GM21515 (cell line): ENCODE measurements at regions not wholly inside any gene's neighbourhood (a gene's known extent, or its start where the extent isn't known, plus 50 kb on each side); places are given as distances from the start of the nearest gene placed in this dataset.
A peak's percentile ranks its signal among the peaks of the same experiment; 100 is the strongest.

Experiments used
- ATAC-seq: cut with Tn5 transposase; IDR thresholded peaks from one replicate; pipeline ENCODE4 v1.9.1; 2021; ENCODE audit not compliant: unreplicated experiment

DNA sequence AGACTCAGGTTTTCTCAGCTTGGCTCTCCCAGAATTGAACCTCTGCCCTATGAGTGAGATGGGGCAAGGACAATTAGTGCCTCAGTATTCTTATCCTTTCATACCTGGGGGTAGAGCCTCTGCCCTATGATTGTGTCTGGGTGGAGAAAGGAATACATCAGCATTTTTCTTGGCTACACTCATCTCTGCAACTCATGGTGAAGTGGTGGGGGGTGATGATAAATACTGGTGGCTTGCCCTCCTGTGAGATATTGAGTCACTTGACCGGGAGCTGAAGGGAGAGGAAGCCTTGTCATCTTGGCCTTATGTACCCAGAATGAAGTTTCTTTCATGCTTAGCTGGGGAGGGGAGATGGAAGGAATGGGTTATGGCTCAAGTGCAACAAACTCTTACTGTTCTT, 71.3 kb upstream of the ENOX2 start:
- ATAC-seq, result no peak

DNA sequence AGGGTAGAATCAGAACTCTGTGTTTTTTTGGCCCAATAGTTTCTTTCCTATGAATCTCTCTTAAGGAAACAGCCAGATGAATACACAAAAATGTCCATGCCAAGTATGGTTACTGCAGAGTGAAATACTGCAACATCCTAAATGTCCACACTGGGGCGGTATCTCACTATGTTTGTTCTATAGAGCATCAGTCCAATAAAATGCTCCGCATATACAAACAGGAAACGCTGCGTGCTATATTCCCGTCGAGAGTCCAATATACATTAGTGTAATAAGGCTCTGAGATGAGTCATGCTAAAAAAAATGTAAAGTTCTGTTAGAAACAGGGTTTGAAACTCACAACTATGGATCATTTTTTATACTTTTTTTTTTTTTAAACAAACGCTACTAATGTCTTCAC, 72.9 kb upstream of the ENOX2 start:
- peak; percentile 68 for ATAC-seq

DNA sequence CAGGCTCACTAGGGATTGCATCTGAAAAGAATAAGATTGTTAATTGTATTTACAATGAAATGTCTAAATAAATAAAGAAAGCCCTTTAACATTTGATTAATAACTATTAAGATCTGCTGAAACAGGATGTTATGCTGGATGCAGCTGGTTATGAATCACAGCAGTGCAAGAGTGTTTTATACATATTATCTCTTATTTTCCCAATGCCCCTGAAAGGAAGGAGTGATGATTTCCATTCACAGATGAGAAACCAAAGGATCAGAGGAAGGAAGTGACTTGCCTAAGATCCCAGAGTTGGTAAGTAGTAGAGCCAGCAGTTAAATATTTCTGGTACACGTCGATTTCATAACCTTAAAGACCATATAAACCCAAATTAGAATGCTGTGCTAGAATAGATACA, 76.3 kb upstream of the ARHGAP36 start:
- no peak for ATAC-seq

DNA sequence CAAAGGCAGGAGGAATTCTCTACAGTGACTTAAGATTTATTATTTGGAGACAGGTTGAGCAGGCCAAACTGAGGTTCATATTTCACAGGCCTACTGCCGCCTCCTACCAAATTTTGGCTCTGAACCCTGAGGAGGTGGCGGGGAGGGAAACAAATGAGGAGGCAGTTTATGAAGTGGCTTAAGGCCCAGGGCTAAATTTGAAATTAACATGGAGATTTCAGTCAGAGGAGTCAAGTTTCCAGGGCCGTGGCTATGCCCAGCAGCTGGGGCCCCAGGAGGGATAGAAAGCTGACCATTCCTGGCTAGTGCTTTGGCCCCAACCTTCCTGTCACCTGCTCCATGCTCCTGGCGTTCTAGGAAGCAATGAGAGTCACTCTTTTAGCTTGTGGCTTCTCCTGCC, 73.4 kb upstream of the ARHGAP36 start:
- ATAC-seq, result no peak

DNA sequence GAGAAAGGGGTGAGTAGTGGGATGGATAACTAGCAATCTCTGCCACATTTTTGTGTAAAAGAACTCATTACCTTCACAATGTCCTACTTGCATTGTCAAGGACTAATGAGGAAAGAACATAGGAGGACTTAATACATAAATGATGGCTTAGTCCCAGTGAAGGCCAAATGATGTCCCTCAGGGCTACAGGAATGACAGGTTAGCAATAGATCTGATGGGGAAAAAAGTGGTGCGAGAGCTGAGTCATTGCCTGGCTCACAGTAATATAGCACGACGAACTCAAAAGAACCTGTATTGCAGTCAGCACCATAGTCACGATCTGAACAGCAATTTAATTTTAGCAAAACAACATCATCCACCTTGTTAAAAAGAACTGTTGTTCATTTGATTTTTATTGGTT, 70.9 kb upstream of the ARHGAP36 start:
- ATAC-seq, result no peak

DNA sequence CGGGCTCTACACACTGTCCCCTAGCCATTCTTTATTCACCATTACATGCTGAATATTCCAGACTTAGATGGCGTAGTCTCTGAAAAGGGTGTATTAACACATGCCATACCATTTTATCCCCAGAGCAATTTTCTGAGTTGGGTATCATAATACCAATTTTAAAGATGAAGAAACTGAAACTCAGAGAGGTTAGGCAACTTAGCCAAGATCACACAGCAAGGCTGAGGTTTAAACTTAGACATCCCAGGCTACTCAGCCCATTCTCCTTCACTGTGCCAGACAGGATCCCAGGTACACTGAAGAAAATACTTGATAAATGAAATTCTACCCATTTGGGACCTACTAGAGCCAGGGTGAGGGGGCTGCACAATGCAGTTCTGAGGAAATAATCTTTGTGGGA, 67.4 kb upstream of the ARHGAP36 start:
- no peak for ATAC-seq

DNA sequence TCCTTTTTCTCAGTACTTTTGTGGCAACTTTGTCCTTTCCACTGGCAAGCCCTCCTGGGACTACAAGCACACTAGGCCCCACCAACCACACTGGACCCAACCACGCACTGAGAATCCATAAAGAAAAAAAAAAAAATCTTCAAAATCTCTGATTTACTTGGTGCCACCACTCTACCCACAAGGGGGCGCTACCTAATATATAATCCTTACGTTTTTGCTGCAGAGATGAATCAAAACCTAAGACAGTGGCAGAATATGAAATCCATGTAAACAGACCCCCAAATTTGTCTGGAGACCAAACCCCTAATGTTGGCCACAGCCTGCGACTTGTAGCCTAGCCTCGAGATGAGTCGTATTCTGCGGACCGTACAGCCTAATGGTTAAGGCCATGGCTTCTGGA, 63.5 kb upstream of the ARHGAP36 start:
- no peak for ATAC-seq

DNA sequence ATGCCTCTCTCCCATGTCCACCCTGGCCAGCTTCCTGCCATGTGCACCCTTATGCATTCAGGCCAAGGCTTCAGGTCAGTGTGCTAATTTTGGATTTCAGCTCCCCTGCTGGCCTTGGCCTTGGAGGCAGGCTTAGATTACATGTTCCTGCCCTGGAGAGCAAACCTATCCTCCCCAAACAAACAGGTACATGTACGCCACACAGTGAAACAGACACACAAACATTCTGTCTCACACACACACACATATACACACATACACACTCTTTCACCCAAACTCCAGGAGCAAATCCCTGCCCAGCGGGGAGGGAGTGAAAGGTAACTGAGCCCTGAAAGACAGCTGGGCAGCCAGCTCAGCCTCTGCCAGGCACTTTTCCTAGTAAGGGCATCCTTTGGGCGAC, 62.7 kb upstream of the ARHGAP36 start:
- ATAC-seq, result no peak

DNA sequence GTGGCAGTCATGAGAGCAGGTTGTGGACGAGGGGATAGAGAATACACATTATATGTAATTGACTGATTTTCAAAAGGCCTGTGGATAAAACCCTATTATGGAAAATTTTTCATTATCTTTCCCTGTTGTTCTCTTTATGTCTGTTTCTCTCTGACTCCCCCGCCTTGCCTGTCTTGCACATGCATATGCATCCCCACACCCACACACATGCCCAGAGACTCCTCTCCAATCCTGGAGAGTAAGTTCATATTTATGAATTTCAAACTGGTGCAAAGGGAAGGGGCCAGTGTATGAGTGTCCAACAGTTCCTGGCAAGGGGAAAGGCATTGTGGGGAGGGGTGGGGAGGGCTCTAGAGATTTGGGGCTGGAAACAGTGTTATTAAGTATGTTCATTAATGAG, 60.8 kb upstream of the ARHGAP36 start:
- no peak for ATAC-seq

DNA sequence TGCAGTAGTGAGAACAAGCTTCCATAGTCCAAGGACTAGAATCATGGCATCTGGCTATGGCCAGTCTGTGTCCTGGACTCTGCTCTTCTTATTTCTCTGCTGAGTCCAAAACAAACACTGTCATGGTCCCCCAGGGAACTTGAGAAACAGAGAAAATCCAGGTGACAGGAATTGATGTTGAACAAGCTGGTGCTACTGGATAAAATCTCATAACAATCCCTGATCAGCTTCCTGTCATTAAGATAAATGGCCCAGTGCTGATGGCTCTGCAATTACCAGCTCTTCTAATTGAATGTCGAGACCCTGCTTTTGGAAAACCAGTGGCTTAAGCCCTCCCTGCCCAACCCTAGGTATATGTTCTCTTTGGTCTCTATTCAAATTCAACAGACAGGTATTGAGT, 58.8 kb upstream of the ARHGAP36 start:
- ATAC-seq, result no peak
